ENCODE measurements at regions not wholly inside any gene's neighbourhood (a gene's known extent, or its start where the extent isn't known, plus 50 kb on each side); places are given as distances from the start of the nearest gene placed in this dataset.

DNA sequence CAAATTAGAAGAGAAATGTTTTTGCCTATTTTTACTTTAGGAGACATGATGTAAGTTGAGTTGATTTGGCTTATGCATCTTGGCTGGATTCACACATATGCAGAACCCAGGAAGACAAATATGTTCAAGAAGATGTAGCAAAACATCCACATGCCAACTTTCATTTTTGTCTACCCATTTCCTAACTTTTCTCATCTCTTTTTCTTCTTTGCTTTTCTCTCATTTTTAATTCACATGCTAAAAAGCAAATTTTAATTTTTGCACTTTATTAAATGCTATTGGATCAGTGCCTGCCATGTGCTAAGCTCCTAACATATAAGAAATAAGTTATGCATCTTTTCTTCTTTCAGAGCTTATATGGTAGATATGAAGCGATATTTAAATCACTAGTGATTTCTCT is 143.7 kb upstream of the GRM3 start:
- TF ChIP-seq, protein P1, sequence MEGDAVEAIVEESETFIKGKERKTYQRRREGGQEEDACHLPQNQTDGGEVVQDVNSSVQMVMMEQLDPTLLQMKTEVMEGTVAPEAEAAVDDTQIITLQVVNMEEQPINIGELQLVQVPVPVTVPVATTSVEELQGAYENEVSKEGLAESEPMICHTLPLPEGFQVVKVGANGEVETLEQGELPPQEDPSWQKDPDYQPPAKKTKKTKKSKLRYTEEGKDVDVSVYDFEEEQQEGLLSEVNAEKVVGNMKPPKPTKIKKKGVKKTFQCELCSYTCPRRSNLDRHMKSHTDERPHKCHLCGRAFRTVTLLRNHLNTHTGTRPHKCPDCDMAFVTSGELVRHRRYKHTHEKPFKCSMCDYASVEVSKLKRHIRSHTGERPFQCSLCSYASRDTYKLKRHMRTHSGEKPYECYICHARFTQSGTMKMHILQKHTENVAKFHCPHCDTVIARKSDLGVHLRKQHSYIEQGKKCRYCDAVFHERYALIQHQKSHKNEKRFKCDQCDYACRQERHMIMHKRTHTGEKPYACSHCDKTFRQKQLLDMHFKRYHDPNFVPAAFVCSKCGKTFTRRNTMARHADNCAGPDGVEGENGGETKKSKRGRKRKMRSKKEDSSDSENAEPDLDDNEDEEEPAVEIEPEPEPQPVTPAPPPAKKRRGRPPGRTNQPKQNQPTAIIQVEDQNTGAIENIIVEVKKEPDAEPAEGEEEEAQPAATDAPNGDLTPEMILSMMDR (IDR thresholded peaks at IDR 0.05; ENCODE audit: unreplicated experiment): no peak
- Mint-ChIP-seq H3K27me3 (ENCODE audit: low read depth) (peaks cover 8% of the 10 kb centered on the region), H3K4me3 (no peak overlapping the region), H3K4me1 (no peaks in the 10 kb centered on the region), H3K9me3 (no peaks in the 10 kb centered on the region), H3K27ac (no peak overlapping the region), H3K36me3 (no peaks in the 10 kb centered on the region)
- no peak for DNase-seq (ENCODE audit: low spot score in 2 of 2, unreplicated experiment in 2 of 2)

DNA sequence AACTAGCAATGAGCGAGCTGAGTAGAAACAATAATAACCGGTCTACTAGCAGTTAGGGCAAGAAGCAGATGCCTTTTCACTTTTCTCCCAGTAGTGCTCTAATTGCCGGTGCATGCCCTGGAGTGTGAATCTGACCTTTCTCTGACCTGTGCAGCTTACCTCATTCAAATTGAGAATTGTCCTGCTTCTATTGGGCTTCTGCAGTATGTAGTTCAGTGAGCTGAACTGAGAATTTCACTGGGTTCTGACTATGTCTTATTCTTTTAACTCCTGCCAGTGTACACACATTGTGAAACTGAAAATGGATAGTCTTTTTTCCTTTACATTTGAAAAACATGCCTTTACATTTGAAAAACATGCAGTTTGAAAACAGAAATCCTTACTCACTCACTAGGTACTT is 157.9 kb upstream of the GRM3 start:
- no peaks in the 10 kb centered on the region for H3K36me3 Mint-ChIP-seq
- peaks cover 3% of the 10 kb centered on the region for H3K4me1 Mint-ChIP-seq

DNA sequence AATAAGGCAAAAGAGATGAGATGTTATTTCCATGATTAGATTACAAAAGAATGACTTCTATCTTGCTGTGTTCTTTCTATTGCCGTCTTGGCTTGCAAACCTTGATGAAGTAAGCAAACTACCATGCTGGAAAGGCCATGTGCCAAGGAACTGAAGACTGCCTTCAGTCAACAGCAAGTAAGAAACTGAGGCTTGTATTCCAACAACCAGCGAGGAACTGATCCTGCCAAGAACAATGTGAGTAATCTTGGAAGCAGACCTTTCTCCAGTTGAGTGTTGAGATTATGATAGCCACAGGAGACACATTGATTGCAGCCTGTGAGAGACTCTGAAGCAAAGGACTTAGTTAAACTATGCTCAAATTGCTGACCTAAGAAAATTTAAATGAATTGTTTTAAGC is 164.6 kb upstream of the GRM3 start:
- Mint-ChIP-seq H3K27me3 (ENCODE audit: low read depth) (peaks cover 2% of the 10 kb centered on the region), H3K27ac (no peak overlapping the region), H3K4me1 (no peaks in the 10 kb centered on the region), H3K36me3 (no peaks in the 10 kb centered on the region), H3K4me3 (no peak overlapping the region), H3K9me3 (peaks cover 9% of the 10 kb centered on the region)
- TF ChIP-seq, protein P1 (IDR thresholded peaks at IDR 0.05; ENCODE audit: unreplicated experiment): no peak
- no peak for DNase-seq (ENCODE audit: low spot score in 2 of 2, unreplicated experiment in 2 of 2)

More for the DNA sequence above, 157.9 kb upstream of the GRM3 start:
- TF ChIP-seq, protein P1 (IDR thresholded peaks at IDR 0.05; ENCODE audit: unreplicated experiment): no peak
- DNase-seq (ENCODE audit: low spot score in 2 of 2, unreplicated experiment in 2 of 2): no peak
- Mint-ChIP-seq H3K9me3 (peaks cover 5% of the 10 kb centered on the region), H3K4me3 (no peak overlapping the region), H3K27me3 (ENCODE audit: low read depth) (no peaks in the 10 kb centered on the region), H3K27ac (no peak overlapping the region)

DNA sequence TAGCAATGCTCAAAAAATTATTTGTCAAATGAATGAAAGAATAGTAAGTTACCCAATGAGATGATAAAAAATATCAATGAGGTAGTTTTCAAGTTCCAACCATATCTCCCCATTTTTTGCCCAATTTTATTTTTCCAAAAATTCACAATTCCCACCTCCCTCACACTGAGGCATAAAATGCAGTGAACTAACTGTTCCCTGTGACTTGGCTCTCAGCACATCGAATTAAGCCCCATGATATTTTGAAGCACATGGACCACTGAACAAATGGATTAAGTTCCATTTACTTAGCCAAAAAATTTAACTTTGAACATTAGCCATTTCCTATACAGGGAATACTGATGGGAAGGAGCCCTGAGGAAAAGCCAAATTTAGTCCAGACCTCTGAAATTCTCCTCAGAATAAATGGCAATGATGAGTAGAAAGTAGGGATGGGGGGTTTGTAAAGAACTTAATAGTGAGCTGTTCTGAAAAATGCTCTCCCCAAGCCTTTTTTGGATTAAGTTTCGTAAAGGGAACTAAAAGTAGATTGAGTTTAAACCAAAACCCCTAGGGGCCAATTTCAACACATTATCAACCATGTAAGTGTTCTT is 166.3 kb upstream of the GRM3 start:
- peaks cover 9% of the 10 kb centered on the region for H3K9me3 Mint-ChIP-seq
- H3K27ac Mint-ChIP-seq: no peak overlapping the region
- H3K4me1 Mint-ChIP-seq: peaks cover 12% of the 10 kb centered on the region
- TF ChIP-seq, protein P1 (IDR thresholded peaks at IDR 0.05; ENCODE audit: unreplicated experiment): no peak
- no peak for DNase-seq (ENCODE audit: low spot score in 2 of 2, unreplicated experiment in 2 of 2)
- no peak overlapping the region for H3K4me3 Mint-ChIP-seq
- no peaks in the 10 kb centered on the region for H3K36me3 Mint-ChIP-seq
- peaks cover 2% of the 10 kb centered on the region for H3K27me3 Mint-ChIP-seq (ENCODE audit: low read depth)

DNA sequence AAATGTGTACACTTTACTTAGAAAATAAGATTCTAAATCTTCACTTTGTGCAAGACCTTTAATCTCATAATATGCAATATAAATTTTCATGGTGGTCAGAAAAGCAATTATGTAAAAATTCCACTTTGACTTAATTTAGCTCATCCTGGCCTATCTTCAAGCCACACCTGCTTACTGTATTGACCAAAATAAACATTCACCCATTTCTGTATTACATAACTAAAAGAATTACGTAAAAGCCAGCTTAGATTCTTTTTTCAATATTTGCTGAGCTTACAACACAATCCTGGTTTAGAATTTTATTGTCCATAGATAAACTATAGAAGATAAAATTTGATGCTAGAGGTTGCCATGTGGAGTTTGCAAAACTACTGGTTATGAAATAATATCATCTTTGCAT is 172.9 kb upstream of the GRM3 start:
- Mint-ChIP-seq H3K9me3 (no peaks in the 10 kb centered on the region), H3K4me3 (no peak overlapping the region), H3K27ac (no peak overlapping the region), H3K4me1 (peaks cover 12% of the 10 kb centered on the region), H3K36me3 (no peaks in the 10 kb centered on the region), H3K27me3 (ENCODE audit: low read depth) (peaks cover 4% of the 10 kb centered on the region)
- TF ChIP-seq, protein P1 (IDR thresholded peaks at IDR 0.05; ENCODE audit: unreplicated experiment): no peak
- DNase-seq (ENCODE audit: low spot score in 2 of 2, unreplicated experiment in 2 of 2): no peak
